ENCODE measurements at regions not wholly inside any gene's neighbourhood (a gene's known extent, or its start where the extent isn't known, plus 50 kb on each side); places are given as distances from the start of the nearest gene placed in this dataset.

- no peak for TF ChIP-seq POLR2A (IDR thresholded peaks at IDR 0.05)
- no peak for TF ChIP-seq CTCF (IDR thresholded peaks at IDR 0.05)
- no peak for TF ChIP-seq EP300 (IDR thresholded peaks at IDR 0.05)
Observed at GRCh38 chr18:45423659-45424058, 191.6 kb upstream of the SLC14A2 start.

All from ovary (tissue), 3 donors.